PC-3 (cell line): ENCODE measurements at regions not wholly inside any gene's neighbourhood (a gene's known extent, or its start where the extent isn't known, plus 50 kb on each side); places are given as distances from the start of the nearest gene placed in this dataset.

Experiments used
- ATAC-seq: fragments of 200-7000 bp; cut with Tn5 transposase; 2 replicates; pipeline ENCODE4 v1.9.1; 2020; ENCODE audit warnings: mild to moderate bottlenecking, moderate library complexity
- BruUV-seq: library from RNA; stranded (reverse); fragments of 400-500 nt; replicated peaks from 2 replicates; lab custom pipeline; 2021; lab: Mats Ljungman, UMichigan
- CTCF ChIA-PET: fragments of 300-600 bp; sonication (Branson Sonifier 250); formaldehyde crosslinking; loops from one replicate; lab custom pipeline; 2022; ENCODE audit warnings: antibody characterized with exemption; lab: Charles Lee
- POLR2A ChIA-PET: fragments of 300-600 bp; sonication (Branson Sonifier 250); formaldehyde crosslinking; loops from one replicate; lab custom pipeline; 2022; ENCODE audit warnings: antibody characterized with exemption; ENCODE audit not compliant: unreplicated experiment; lab: Charles Lee
- DNase-seq: peaks from one replicate; pipeline ENCODE4 v3.0.0-alpha.2; 2015
- H2AFZ ChIP-seq: fragments of 300-600 bp; sonication (generic); 2 replicates; pipeline ENCODE4 v1.6.0; 2016; ENCODE audit warnings: antibody characterized with exemption, low read length
- H3F3A ChIP-seq: fragments of 300-600 bp; sonication (generic); one replicate; pipeline ENCODE4 v1.6.0; 2017; ENCODE audit warnings: antibody characterized with exemption, low read length, control low read depth, mild to moderate bottlenecking; ENCODE audit not compliant: unreplicated experiment
- H3K27ac ChIP-seq: fragments of 300-600 bp; sonication (generic); 2 replicates; pipeline ENCODE4 v1.5.1; 2016; ENCODE audit warnings: mild to moderate bottlenecking, low read length
- H3K27me3 ChIP-seq: fragments of 300-600 bp; sonication (generic); 2 replicates; pipeline ENCODE4 v1.6.1; 2016; ENCODE audit warnings: low read length, mixed read lengths
- H3K36me3 ChIP-seq: fragments of 300-600 bp; sonication (generic); 2 replicates; pipeline ENCODE4 v1.6.1; 2016; ENCODE audit warnings: low read depth, mixed run types, low read length, mixed read lengths
- H3K4me1 ChIP-seq: fragments of 300-600 bp; sonication (generic); 2 replicates; pipeline ENCODE4 v1.5.1; 2016; ENCODE audit warnings: low read length; ENCODE audit not compliant: insufficient read depth
- H3K4me2 ChIP-seq: fragments of 300-600 bp; sonication (generic); 2 replicates; pipeline ENCODE4 v1.6.0; 2016; ENCODE audit warnings: low read length
- H3K4me3 ChIP-seq: fragments of 300-600 bp; sonication (generic); 2 replicates; pipeline ENCODE4 v1.5.1; 2016; ENCODE audit warnings: mild to moderate bottlenecking, low read length, mixed read lengths
- H3K79me2 ChIP-seq: fragments of 300-600 bp; sonication (generic); 2 replicates; pipeline ENCODE4 v1.6.1; 2017; ENCODE audit warnings: low read length, mixed read lengths
- H3K9ac ChIP-seq: fragments of 300-600 bp; sonication (generic); 2 replicates; pipeline ENCODE4 v1.6.0; 2016; ENCODE audit warnings: mild to moderate bottlenecking, low read length
- H3K9me2 ChIP-seq: fragments of 300-600 bp; sonication (generic); replicated peaks from 2 replicates; pipeline ENCODE4 v1.6.1; 2016; ENCODE audit warnings: mixed run types, low read length, mixed read lengths
- H3K9me3 ChIP-seq: fragments of 300-600 bp; sonication (generic); 2 replicates; pipeline ENCODE4 v1.6.1; 2016; ENCODE audit warnings: low read length, mixed read lengths
- H4K20me1 ChIP-seq: fragments of 300-600 bp; sonication (generic); 2 replicates; pipeline ENCODE4 v1.6.1; 2016; ENCODE audit warnings: low read length, mixed read lengths
- CTCF ChIP-seq: fragments of 300-600 bp; sonication (generic); conservative IDR thresholded peaks from 2 replicates; pipeline ENCODE4 v1.5.1; 2017; ENCODE audit warnings: antibody characterized with exemption, low read depth, mild to moderate bottlenecking, low read length
- EZH2 ChIP-seq: fragments of 300-600 bp; sonication (generic); IDR thresholded peaks from one replicate; pipeline ENCODE4 v1.6.1; 2017; ENCODE audit warnings: antibody characterized with exemption, mild to moderate bottlenecking, low read length; ENCODE audit not compliant: unreplicated experiment
- EZH2phosphoT487 ChIP-seq: fragments of 300-600 bp; sonication (generic); IDR thresholded peaks from 2 replicates; pipeline ENCODE4 v1.6.1; 2018; ENCODE audit warnings: mild to moderate bottlenecking, antibody characterized with exemption, low read length, borderline replicate concordance
- intact Hi-C: fragments of 100-400 bp; cut with micrococcal nuclease; formaldehyde crosslinking; loops from 2 replicates; pipeline ENCODE4 v1.9.0; 2023

- intact Hi-C loops, result loop anchor here (5.0 kb wide), 1 partner anchor 305 kb away; the partner anchor contains the start of gene STT3B
- no peaks in the 10 kb centered on the region for H3K9me2 ChIP-seq
- ChIA-PET POLR2A (no interaction called here), CTCF (interaction anchor here (0.5 kb wide), 1 partner anchor 19 kb away, joined by 3 read pairs; no protein-coding TSS in a partner anchor)
- H3K4me1 ChIP-seq, result no peaks in the 10 kb centered on the region
- H3K79me2 ChIP-seq, result no peaks in the 10 kb centered on the region
- H3K27me3 ChIP-seq, result no peaks in the 10 kb centered on the region
- H2AFZ ChIP-seq, result no peak overlapping the region
- ATAC-seq (peak; percentile 53), DNase-seq (peak; percentile 41)
- H3K9ac ChIP-seq, result no peak overlapping the region
- H3K36me3 ChIP-seq, result no peaks in the 10 kb centered on the region
- H3K27ac ChIP-seq, result no peak overlapping the region
- no TSS peak for BruUV-seq
- TF ChIP-seq EZH2phosphoT487 (no peak), EZH2 (no peak), CTCF (no peak)
- no peaks in the 10 kb centered on the region for H3K9me3 ChIP-seq
- no peaks in the 10 kb centered on the region for H3F3A ChIP-seq
- no peak overlapping the region for H3K4me3 ChIP-seq
- no peaks in the 10 kb centered on the region for H4K20me1 ChIP-seq
- no peak overlapping the region for H3K4me2 ChIP-seq
Measured at GRCh38 chr3:31227131-31227562, 305.6 kb upstream of the STT3B start.

- Histone ChIP-seq H3K9me2 (no peaks in the 10 kb centered on the region), H3K4me2 (no peak overlapping the region), H3K27ac (no peak overlapping the region), H3K9me3 (no peaks in the 10 kb centered on the region), H4K20me1 (no peaks in the 10 kb centered on the region), H3K4me1 (no peaks in the 10 kb centered on the region), H2AFZ (no peak overlapping the region), H3K9ac (no peak overlapping the region), H3K36me3 (no peaks in the 10 kb centered on the region), H3K4me3 (no peak overlapping the region), H3F3A (no peaks in the 10 kb centered on the region), H3K79me2 (no peaks in the 10 kb centered on the region), H3K27me3 (no peaks in the 10 kb centered on the region)
- TF ChIP-seq EZH2phosphoT487 (no peak), EZH2 (no peak), CTCF (no peak)
- intact Hi-C loops, result no loop called here
- no peak for ATAC-seq
- no peak for DNase-seq
- ChIA-PET POLR2A (interaction anchor here (0.7 kb wide), 1 partner anchor 185 kb away, joined by 5 read pairs; no protein-coding TSS in a partner anchor), CTCF (no interaction called here)
- BruUV-seq, result no TSS peak
Measured at GRCh38 chr3:31230425-31231223, 302.1 kb upstream of the STT3B start.
